GM18519 (cell line): ENCODE measurements at regions not wholly inside any gene's neighbourhood (a gene's known extent, or its start where the extent isn't known, plus 50 kb on each side); places are given as distances from the start of the nearest gene placed in this dataset.

ENCODE experiments used
- ATAC-seq: cut with Tn5 transposase; IDR thresholded peaks from one replicate; pipeline ENCODE4 v1.9.1; 2021; ENCODE audit warnings: mild to moderate bottlenecking, moderate library complexity; ENCODE audit not compliant: unreplicated experiment, low FRiP score

GRCh38 chr12:29996993-29997392 is 213.3 kb upstream of the TMTC1 start:
- ATAC-seq, result no peak

GRCh38 chr12:29992366-29992765 is 208.6 kb upstream of the TMTC1 start:
- ATAC-seq, result no peak

- ATAC-seq, result no peak
Observed at GRCh38 chr12:29991924-29992323, 208.2 kb upstream of the TMTC1 start.

- no peak for ATAC-seq
Observed at GRCh38 chr12:29990971-29991370, 207.2 kb upstream of the TMTC1 start.

GRCh38 chr12:29983851-29984250 is 200.1 kb upstream of the TMTC1 start:
- ATAC-seq, result no peak

- ATAC-seq, result no peak
Observed at GRCh38 chr12:29980304-29980703, 196.6 kb upstream of the TMTC1 start.

- no peak for ATAC-seq
Observed at GRCh38 chr12:29971446-29971845, 187.7 kb upstream of the TMTC1 start.

- no peak for ATAC-seq
Observed at GRCh38 chr12:29970501-29970900, 186.8 kb upstream of the TMTC1 start.

- ATAC-seq, result no peak
Observed at GRCh38 chr12:29962276-29963035, 178.7 kb upstream of the TMTC1 start.

- ATAC-seq, result no peak
Observed at GRCh38 chr12:29961231-29961630, 177.5 kb upstream of the TMTC1 start.

GRCh38 chr12:29960122-29960521 is 176.4 kb upstream of the TMTC1 start:
- ATAC-seq, result no peak

- no peak for ATAC-seq
Observed at GRCh38 chr12:29957835-29958234, 174.1 kb upstream of the TMTC1 start.

- ATAC-seq, result no peak
Observed at GRCh38 chr12:29945904-29946303, 162.2 kb upstream of the TMTC1 start.

- ATAC-seq, result no peak
Observed at GRCh38 chr12:29944269-29945000, 160.7 kb upstream of the TMTC1 start.

- ATAC-seq, result no peak
Observed at GRCh38 chr12:29943683-29944082, 159.9 kb upstream of the TMTC1 start.

GRCh38 chr12:29940811-29941210 is 157.1 kb upstream of the TMTC1 start:
- no peak for ATAC-seq

GRCh38 chr12:29930503-29930902 is 146.8 kb upstream of the TMTC1 start:
- ATAC-seq, result no peak

- ATAC-seq, result no peak
Observed at GRCh38 chr12:29929295-29929694, 145.6 kb upstream of the TMTC1 start.

GRCh38 chr12:29921307-29921706 is 137.6 kb upstream of the TMTC1 start:
- ATAC-seq, result no peak

- ATAC-seq, result no peak
Observed at GRCh38 chr12:29908157-29908556, 124.4 kb upstream of the TMTC1 start.

- no peak for ATAC-seq
Observed at GRCh38 chr12:29907461-29907860, 123.7 kb upstream of the TMTC1 start.

- ATAC-seq, result no peak
Observed at GRCh38 chr12:29902043-29902442, 118.3 kb upstream of the TMTC1 start.
